ENCODE measurements at regions not wholly inside any gene's neighbourhood (a gene's known extent, or its start where the extent isn't known, plus 50 kb on each side); places are given as distances from the start of the nearest gene placed in this dataset.

DNA sequence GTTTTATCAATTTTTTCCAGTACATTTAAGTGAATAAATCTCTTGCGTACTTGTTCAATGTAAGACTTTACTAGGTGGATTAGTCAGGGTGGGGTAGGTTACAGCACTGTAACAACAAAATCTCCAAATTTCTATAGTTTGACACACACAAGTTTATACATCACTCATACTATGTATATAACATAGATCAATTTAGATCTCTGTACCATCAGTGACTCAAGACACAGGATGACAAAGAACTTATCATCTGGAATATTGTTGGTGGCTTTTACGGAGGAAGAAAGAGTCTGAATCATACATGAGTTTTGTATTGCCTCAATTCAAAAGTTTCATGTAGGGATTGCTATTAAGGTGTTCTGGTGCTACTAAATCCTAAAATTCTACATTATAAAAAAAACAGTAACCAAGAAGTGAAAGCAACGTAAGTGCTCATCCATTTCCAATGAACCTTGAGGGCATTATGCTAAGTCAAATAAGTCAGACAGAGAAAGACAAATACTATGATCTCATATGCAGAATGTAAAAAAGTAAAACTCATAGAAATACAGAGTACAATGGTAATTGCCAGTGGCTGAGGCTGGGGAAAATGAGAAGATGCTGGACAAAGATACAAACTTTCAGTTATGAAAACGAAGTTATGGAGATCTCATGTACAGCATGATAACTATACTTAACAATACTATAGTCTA, 98.0 kb upstream of the DKK2 start:
- TF ChIP-seq, protein P1, sequence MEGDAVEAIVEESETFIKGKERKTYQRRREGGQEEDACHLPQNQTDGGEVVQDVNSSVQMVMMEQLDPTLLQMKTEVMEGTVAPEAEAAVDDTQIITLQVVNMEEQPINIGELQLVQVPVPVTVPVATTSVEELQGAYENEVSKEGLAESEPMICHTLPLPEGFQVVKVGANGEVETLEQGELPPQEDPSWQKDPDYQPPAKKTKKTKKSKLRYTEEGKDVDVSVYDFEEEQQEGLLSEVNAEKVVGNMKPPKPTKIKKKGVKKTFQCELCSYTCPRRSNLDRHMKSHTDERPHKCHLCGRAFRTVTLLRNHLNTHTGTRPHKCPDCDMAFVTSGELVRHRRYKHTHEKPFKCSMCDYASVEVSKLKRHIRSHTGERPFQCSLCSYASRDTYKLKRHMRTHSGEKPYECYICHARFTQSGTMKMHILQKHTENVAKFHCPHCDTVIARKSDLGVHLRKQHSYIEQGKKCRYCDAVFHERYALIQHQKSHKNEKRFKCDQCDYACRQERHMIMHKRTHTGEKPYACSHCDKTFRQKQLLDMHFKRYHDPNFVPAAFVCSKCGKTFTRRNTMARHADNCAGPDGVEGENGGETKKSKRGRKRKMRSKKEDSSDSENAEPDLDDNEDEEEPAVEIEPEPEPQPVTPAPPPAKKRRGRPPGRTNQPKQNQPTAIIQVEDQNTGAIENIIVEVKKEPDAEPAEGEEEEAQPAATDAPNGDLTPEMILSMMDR (IDR thresholded peaks at IDR 0.05), result no peak
- TF ChIP-seq POLR2AphosphoS5 (IDR thresholded peaks at IDR 0.05) (no peak), POLR2A (IDR thresholded peaks at IDR 0.05) (no peak), EP300 (IDR thresholded peaks at IDR 0.05) (no peak)
